ENCODE measurements at regions not wholly inside any gene's neighbourhood (a gene's known extent, or its start where the extent isn't known, plus 50 kb on each side); places are given as distances from the start of the nearest gene placed in this dataset.

DNA sequence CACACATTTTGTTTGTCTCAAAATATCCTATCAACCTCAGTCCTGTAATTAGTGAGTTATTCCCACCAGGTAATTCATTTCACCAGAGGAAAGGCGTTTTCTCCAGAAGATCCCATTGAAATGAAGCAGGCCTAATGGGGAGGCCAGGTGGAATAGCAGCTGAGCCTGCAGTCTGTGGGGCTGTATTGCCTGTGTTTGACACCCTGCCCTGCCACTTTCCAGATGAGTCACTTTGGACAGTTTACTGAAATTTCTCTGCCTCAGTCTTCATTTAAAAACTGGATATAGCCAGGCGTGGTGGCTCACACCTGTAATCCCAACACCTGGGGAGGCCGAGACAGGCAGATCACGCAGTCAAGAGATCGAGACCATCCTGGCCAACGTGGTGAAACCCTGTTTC, 78.1 kb upstream of the PPP2R5A start:
- TF ChIP-seq, protein P1, sequence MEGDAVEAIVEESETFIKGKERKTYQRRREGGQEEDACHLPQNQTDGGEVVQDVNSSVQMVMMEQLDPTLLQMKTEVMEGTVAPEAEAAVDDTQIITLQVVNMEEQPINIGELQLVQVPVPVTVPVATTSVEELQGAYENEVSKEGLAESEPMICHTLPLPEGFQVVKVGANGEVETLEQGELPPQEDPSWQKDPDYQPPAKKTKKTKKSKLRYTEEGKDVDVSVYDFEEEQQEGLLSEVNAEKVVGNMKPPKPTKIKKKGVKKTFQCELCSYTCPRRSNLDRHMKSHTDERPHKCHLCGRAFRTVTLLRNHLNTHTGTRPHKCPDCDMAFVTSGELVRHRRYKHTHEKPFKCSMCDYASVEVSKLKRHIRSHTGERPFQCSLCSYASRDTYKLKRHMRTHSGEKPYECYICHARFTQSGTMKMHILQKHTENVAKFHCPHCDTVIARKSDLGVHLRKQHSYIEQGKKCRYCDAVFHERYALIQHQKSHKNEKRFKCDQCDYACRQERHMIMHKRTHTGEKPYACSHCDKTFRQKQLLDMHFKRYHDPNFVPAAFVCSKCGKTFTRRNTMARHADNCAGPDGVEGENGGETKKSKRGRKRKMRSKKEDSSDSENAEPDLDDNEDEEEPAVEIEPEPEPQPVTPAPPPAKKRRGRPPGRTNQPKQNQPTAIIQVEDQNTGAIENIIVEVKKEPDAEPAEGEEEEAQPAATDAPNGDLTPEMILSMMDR (IDR thresholded peaks at IDR 0.05 in 4 of 5, conservative IDR thresholded peaks at IDR 0.05 in 1 of 5), result no peak
- TF ChIP-seq POLR2A (IDR thresholded peaks at IDR 0.05), result no peak
